ENCODE measurements at regions not wholly inside any gene's neighbourhood (a gene's known extent, or its start where the extent isn't known, plus 50 kb on each side); places are given as distances from the start of the nearest gene placed in this dataset.
"Not testable (repeated sequence)": the region's sequence is repeated elsewhere in the genome, so short reads cannot be mapped to it uniquely, and the experiment has no call there.

GRCh38 chr17:5864741-5865657 is 205.2 kb upstream of the WSCD1 start:
- no peak for DNase-seq (ENCODE audit: low read depth)

- no peak for DNase-seq (ENCODE audit: low read depth)
Observed at GRCh38 chr17:5866978-5867377, 203.2 kb upstream of the WSCD1 start.

DNA sequence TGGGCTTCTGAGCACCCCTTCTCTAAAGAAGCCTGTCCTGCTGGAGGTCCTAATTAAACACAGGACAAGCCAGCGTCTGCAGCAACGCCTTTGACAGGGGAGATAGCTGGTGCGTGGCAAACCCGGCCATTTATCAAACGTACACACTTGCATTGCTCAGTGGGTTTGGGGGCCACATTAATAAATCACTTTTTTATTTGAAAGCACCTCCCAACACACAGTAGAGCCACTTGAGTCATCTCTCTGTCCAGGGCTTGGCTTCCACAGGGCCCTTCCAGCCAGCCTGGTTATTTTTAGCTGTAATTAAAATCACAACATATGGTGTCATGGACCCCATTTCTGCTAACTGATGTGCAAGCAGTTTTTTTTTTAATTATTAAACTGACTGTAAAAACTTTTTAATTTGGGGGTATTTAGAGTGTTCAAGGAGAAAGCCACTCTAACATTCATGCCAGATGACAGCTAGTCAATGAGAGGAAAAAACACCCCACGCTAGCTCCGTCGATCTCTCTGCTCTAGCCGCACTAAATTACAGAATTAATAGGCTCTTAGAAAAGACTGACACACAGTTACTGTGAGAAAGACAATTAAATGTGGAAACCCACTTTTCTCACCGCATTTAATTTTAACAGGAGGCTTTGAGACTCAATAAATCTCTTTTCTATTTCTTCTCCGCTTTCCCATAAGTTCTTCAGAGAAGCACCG is 201.0 kb upstream of the WSCD1 start:
- no peak for DNase-seq (ENCODE audit: low read depth)

DNA sequence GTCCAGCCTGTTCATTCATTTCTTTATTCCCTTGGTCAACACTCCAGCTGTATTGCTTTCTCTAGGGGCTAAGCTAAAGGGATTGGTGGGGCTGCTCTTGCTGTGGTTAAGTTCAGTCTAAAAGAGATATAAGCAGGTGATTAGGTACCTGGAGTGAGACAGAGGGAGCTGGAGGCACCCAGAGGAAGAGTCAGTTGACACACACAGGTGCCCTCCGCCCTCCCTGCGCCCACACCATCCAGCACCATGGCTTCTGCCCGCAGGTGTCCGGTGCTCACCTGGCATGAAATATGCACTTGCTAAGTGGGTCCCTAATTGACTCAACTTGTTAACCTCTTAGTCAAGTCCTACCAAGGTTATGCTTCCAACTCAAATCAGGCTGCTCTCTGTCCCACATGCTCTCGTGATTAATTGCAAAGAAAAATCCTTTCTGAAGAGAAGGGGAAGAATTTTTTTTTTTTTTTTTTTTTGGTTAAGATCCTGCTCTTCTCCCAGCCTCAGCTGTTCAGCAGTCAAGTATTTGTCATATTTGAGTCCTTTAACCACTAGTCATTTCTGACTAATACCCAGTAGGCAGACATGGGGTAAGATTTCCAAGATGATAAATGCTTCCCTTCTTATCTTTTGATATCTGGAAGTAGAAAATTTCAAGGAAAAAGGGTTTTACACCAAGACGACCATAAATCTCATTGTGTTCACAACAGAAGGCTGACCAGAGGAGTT is 199.8 kb upstream of the WSCD1 start:
- DNase-seq (ENCODE audit: low read depth): no peak

- DNase-seq (ENCODE audit: low read depth): no peak
Observed at GRCh38 chr17:5871666-5872065, 198.5 kb upstream of the WSCD1 start.

DNA sequence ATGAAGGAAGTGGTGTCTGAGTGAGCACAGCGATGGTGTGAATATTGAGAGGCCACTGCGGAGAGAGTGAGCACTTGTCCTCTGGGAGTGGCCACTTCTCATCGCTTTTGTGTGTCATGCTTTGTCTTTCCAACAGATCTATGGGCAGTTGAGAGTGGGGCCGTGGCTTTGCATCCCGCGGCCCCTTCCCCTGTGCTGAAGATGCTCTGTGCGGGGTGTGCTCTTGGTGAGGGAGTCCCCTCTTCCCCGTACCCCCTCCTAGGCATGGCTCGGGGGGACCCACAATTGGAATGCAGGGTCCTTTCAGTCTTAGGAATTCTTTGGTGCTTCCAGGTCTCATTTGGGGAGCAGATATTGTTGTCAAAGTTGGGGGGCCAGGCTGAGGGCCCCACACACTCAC is 197.3 kb upstream of the WSCD1 start:
- no peak for DNase-seq (ENCODE audit: low read depth)

DNA sequence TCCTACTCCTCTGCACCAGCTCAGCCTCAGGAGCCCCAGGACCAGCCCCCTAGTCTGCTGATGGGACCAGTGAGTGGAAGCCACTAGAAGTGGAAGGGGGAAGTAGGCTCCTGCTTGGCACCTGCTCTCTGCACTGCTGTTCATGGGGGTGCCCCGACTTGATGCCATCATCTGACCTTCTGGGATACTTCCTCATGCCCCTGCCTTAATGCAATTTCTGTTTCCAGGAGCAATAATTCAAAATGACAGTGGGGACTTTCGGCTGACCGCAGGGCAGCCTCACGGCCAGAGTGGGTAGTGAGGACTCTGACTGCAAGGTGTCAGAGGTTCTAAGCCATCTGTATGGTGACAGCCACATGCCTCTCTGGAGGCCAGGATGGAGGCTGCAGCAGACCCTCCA is 196.4 kb upstream of the WSCD1 start:
- DNase-seq (ENCODE audit: low read depth): no peak

DNA sequence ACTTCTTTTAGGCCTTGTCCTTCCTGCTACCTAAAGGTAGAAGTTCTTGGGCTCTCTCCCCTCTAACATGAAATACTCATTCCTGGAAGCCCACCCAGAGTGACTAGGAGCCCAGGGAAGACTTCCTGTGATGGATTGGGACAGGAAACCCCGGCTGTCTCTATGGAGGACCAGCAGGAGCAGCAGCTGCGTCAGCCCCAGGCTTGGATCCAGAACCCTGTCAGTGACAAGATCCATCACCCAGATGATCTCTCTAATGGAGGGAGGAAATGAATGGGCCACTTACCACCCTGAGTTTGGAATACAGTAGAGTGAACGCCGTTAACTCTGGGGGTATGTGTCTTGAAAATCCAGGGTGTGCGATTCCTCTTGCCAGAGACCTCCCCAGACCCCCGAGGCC is 195.7 kb upstream of the WSCD1 start:
- DNase-seq (ENCODE audit: low read depth): no peak

- no peak for DNase-seq (ENCODE audit: low read depth)
Observed at GRCh38 chr17:5877366-5877765, 192.8 kb upstream of the WSCD1 start.

DNA sequence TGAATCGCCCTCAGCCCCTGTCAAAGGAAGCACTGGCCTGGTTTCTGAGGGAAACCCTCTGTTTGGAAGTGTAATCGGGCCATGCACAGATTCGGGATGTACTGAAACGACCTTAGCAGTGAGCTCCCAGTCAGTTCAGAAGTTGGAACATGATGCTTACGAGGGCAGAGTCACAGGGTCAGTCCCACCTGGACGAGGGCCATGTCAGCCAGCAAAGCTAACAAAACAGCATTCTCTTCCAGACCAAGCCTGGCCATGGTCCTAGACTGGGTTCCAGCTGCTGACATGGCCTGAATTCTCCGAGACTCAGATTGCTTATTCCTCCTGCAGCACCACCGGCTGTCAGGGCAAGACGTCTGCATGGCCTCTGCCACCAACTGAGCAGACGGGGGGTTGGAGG is 192.2 kb upstream of the WSCD1 start:
- no peak for DNase-seq (ENCODE audit: low read depth)

- DNase-seq (ENCODE audit: low read depth): no peak
Observed at GRCh38 chr17:5881849-5882248, 188.3 kb upstream of the WSCD1 start.

DNA sequence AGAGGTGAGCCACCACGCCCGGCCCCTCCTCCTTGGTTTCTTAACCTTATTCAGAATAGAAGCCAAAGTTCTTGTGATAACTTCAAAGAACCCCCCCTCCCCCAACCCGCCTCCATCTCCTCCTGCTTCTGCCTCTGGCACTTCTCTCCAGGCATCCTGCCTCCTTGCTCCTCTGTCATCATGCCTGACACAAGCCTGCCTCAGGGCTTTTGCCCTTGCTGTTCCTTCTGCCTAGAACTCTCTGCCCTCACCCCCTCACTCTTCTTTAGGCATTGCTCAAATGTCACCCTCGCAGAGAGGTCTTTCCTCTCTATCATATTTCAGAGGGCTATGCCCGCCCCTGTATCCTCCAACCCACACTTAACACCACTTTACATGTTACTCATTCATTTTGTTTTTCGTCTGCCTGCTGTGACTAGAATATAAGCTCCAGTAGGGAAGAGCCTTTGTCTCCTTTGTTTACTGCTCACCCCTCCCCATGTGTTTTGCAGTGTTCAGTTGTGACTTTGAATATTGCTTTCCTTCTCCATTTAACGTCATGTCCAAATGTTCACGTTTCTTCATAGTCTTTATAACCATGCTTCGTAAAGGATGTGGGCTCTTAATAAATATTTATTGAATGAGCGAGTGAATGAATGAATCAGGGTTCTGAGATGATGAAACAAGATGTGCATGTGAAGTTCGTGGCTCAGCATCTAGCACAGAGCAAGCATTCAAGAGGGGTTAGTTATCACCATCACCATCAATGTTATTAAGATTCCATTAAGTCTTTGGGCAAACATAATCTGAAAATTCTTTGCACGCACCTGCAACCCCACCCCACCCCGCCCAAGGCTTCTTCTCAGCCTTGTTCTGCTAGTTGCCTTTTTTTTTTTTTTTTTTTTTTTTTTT is 186.2 kb upstream of the WSCD1 start:
- DNase-seq (ENCODE audit: low read depth): no peak

- DNase-seq (ENCODE audit: low read depth): no peak
Observed at GRCh38 chr17:5885336-5885735, 184.8 kb upstream of the WSCD1 start.

GRCh38 chr17:5888811-5889210 is 181.4 kb upstream of the WSCD1 start:
- DNase-seq (ENCODE audit: low read depth): no peak

DNA sequence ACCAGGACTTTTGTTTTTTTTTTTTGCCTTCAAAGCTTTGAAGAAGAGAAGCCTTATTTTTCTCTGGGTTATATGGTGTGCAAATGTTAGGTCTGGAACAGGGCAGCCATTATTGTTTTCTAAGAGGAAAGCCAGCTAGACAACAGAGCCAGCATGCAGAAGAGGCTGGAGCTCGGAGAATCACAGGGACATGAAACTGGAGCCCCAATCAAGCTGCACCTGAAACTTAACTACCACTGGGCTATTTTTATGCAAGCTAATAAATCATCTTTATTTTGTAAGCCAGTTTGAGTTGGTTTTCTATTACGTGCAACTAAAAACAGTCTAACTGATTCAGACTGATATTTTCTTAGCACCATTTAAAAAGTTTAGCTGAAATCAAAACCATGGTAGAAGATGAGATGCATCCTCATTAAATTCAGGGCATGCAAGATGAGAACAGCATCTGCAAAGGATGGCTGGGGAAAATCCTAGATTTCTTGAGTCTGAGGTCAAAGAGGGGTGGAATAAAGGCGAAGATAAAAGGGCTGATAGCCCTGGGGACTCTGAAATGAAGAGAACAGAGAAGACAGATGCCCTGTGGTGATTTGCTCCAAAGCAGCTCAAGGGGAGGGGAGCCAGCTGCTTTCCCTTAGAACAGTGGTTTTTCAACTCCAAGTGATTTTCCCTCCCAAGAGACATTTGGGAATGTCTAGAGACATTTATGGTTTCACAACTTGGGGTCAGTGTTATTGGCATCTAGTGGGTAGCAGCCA is 177.1 kb upstream of the WSCD1 start:
- no peak for DNase-seq (ENCODE audit: low read depth)

DNA sequence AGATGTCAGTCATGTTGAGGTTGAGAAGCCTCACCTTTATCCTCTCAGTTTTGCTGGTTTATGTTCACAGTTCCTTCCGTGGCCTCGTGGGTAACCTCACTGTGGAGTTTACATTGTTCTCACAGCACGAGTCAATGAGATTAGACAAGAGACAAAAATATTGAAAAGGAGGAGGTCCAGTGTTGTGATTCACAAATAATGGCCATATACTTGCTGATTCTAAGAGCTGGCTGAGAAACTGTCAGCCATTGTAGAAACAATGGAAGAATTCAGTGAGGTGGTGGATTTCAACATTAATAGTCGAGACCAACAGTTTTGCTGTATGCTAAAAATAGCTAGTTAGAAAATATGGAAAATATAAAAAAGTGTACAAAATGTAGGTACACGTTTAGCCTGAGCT is 176.4 kb upstream of the WSCD1 start:
- no peak for DNase-seq (ENCODE audit: low read depth)

DNA sequence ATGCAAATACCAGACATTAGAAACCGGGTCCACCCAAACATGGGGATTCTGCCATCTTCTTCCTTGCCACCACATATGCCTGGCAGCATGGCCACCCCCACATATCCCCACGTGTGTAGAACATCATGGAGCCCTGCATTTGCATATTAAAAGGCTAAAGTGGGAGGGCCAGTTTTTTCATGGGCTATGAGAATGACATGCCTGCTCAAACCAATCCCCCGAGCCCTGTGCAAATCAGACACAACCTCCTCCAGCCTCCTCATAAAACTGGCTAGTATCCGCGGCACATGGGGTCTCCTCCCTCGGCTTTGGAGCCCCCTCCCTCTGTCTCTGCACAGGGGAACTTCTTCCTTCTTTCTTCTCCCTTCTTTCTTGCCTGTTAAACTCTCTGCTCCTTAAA is 174.9 kb upstream of the WSCD1 start:
- no peak for DNase-seq (ENCODE audit: low read depth)

- no peak for DNase-seq (ENCODE audit: low read depth)
Observed at GRCh38 chr17:5896215-5896614, 174.0 kb upstream of the WSCD1 start.

DNA sequence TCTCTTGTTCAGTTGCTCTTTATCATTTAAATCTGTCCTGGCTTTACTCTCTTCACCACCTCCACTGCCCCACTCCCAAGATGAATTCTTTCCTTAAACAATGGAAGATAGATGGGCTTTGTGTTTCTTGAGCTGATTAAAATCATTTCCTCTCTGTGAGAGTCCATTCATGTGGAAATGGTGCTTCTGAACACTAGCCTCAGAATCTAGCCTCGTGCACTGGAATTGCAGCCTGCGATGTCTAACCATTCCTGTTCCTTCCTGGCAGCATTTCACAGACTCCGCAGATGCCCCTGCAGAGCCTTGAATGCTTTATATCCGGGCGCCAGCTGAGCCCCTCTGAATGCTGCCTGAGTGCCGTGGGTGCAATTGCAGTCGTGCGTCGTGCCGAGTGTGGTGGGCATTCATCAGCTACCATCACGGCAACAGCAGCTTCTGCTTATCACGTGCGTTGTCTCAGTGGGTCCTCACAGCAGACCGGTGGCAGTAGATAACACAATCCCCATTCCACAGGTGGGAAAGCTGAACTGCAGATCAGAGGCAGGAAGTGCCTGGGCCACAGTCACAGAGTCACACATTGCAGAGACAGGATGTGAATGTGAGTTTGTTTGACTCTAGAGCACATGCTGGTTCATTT is 172.8 kb upstream of the WSCD1 start:
- DNase-seq (ENCODE audit: low read depth): no peak

- not testable (repeated sequence) for DNase-seq (ENCODE audit: low read depth)
Observed at GRCh38 chr17:5897981-5898380, 172.2 kb upstream of the WSCD1 start.

- DNase-seq (ENCODE audit: low read depth): no peak
Observed at GRCh38 chr17:5898406-5898805, 171.8 kb upstream of the WSCD1 start.
